ENCODE measurements at regions not wholly inside any gene's neighbourhood (a gene's known extent, or its start where the extent isn't known, plus 50 kb on each side); places are given as distances from the start of the nearest gene placed in this dataset.

DNA sequence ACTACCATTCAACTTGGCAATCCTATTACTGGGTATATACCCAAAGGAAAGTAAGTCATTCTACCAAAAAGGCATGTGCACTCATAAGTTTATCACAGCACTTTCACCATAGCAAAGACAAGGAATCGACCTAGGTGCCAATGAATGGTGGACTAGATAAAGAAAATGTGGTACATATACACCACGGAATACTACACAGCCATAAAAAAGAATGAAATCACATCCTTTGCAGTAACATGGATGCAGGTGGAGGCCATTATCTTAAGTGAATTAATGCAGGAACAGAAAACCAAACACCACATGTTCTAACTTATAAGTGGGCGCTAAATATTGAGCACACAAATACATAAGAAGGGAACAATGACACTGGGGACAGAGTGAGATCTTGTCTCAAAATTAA, 65.8 kb upstream of the SUB1 start:
- 89 to 92% methylated on average over 3 of the region's 3 CpGs for WGBS, 2 donors (ENCODE audit: low coverage in 1 of 2)
- in situ Hi-C loops (cut with MboI; ENCODE audit: low pct_ligation_motif_present in 1 of 4, low pct_unique_long_range_greater_than_20kb in 1 of 4, low sequenced_read_pairs in 3 of 4) (no loop called here), intact Hi-C loops (cut with DNase I; ENCODE audit: low total_unique reads) (loop anchor here (10.0 kb wide), 1 partner anchor 355 kb away; no protein-coding TSS in a partner anchor)
- Histone ChIP-seq H3K27ac (no peak overlapping the region), H3K27me3 (no peaks in the 10 kb centered on the region), H3K36me3 (no peaks in the 10 kb centered on the region), H3K4me3 (no peak overlapping the region), H3K9me3 (no peaks in the 10 kb centered on the region), H3K4me1 (no peaks in the 10 kb centered on the region)
- no peak for DNase-seq
- TF ChIP-seq POLR2AphosphoS5 (IDR thresholded peaks at IDR 0.05) (no peak), EP300 (IDR thresholded peaks at IDR 0.05; ENCODE audit: low read depth) (no peak), POLR2A (IDR thresholded peaks at IDR 0.05) (no peak)
- TF ChIP-seq, protein P1, sequence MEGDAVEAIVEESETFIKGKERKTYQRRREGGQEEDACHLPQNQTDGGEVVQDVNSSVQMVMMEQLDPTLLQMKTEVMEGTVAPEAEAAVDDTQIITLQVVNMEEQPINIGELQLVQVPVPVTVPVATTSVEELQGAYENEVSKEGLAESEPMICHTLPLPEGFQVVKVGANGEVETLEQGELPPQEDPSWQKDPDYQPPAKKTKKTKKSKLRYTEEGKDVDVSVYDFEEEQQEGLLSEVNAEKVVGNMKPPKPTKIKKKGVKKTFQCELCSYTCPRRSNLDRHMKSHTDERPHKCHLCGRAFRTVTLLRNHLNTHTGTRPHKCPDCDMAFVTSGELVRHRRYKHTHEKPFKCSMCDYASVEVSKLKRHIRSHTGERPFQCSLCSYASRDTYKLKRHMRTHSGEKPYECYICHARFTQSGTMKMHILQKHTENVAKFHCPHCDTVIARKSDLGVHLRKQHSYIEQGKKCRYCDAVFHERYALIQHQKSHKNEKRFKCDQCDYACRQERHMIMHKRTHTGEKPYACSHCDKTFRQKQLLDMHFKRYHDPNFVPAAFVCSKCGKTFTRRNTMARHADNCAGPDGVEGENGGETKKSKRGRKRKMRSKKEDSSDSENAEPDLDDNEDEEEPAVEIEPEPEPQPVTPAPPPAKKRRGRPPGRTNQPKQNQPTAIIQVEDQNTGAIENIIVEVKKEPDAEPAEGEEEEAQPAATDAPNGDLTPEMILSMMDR (IDR thresholded peaks at IDR 0.05): no peak

DNA sequence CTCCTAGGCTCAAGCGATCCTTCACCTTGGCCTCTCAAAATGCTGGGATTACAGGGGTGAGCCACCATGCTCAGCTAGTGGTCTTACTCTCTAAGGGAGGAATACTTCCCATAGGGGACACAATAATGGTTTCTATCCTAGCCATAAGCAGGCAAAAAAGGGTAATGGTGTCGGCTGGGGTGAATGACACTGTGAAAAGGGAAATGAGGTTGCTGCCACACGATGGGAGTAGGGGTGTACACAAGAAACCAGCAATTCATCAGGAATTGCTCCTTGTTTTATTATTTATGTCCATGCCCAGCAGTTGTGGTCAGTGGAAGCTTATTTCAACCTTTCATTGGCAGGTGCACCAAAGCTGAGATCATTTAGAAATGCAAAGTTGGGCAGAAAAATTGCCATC, 70.3 kb upstream of the ZFR start:
- Histone ChIP-seq H3K4me1 (no peaks in the 10 kb centered on the region), H3K4me3 (no peak overlapping the region), H3K36me3 (no peaks in the 10 kb centered on the region), H3K9me3 (no peaks in the 10 kb centered on the region), H3K27ac (no peak overlapping the region), H3K27me3 (no peaks in the 10 kb centered on the region)
- 50 to 63% methylated on average over 2 to 3 of the region's 3 CpGs for WGBS, 2 donors (ENCODE audit: low coverage in 1 of 2)
- in situ Hi-C loops (cut with MboI; ENCODE audit: low pct_ligation_motif_present in 1 of 4, low pct_unique_long_range_greater_than_20kb in 1 of 4, low sequenced_read_pairs in 3 of 4) (no loop called here), intact Hi-C loops (cut with DNase I; ENCODE audit: low total_unique reads) (loop anchor here (10.0 kb wide), 1 partner anchor 350 kb away; no protein-coding TSS in a partner anchor)
- no peak for DNase-seq
- TF ChIP-seq POLR2AphosphoS5 (IDR thresholded peaks at IDR 0.05): no peak
- TF ChIP-seq POLR2A (IDR thresholded peaks at IDR 0.05): no peak
- TF ChIP-seq EP300 (IDR thresholded peaks at IDR 0.05; ENCODE audit: low read depth): no peak
- TF ChIP-seq, protein P1 (IDR thresholded peaks at IDR 0.05): no peak

DNA sequence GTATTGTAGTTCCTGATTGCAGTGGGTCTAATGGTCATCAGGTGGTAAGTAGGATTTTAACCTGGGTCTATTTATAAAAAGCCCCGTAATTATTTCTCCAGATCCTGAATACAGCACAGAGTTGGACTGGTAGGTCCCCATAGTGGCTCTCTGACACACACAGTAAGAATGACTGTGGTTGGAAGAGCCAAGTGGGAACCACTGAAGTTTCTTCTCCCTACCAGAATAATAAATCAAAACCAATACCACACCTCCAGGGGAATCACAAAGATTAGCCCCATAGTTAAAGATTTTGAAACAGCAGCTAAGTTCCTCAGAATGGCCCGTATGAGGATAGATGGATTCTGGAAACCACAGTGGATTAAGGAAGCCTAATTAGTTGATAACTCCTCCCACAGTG, 68.4 kb upstream of the ZFR start:
- intact Hi-C loops (cut with DNase I; ENCODE audit: low total_unique reads) (loop anchor here (10.0 kb wide), 1 partner anchor 348 kb away; no protein-coding TSS in a partner anchor), in situ Hi-C loops (cut with MboI; ENCODE audit: low pct_ligation_motif_present in 1 of 4, low pct_unique_long_range_greater_than_20kb in 1 of 4, low sequenced_read_pairs in 3 of 4) (no loop called here)
- Histone ChIP-seq H3K27ac (no peak overlapping the region), H3K4me3 (no peak overlapping the region), H3K9me3 (no peaks in the 10 kb centered on the region), H3K4me1 (no peaks in the 10 kb centered on the region), H3K27me3 (no peaks in the 10 kb centered on the region), H3K36me3 (no peaks in the 10 kb centered on the region)
- 64 to 80% methylated on average over 1 to 2 of the region's 2 CpGs for WGBS, 2 donors (ENCODE audit: low coverage in 1 of 2)
- TF ChIP-seq, protein P1 (IDR thresholded peaks at IDR 0.05): no peak
- TF ChIP-seq EP300 (IDR thresholded peaks at IDR 0.05; ENCODE audit: low read depth) (no peak), POLR2AphosphoS5 (IDR thresholded peaks at IDR 0.05) (no peak), POLR2A (IDR thresholded peaks at IDR 0.05) (no peak)
- no peak for DNase-seq

DNA sequence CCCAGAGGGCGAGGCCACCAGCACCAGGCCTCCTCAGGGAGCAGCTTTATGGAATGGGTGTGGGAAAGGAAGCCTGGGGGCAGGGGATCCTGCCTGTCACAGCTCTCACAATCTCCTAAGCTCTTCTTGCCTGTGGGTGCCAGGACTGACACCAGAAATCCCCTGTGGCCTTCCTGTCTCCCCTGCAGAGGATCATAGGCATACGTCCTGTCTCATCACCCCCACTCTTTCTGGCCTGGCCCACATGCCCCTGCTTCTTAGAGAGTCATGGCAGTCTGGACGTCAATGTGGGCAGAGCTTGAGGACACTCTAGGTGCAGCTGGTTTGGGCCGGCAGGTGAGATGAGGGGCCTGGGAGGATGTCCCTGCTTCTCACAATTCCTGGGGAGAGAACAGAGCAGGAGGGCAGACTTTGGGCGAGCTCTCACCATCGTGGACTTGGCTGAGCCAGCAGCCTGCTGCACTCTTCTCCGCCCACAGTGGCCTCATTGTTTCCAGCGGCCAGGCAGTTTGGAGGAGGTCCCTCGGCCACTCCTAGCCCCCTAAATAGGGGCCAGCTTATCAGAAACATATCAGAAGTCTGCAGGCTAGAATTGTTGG, 67.3 kb upstream of the ZFR start:
- no peaks in the 10 kb centered on the region for H3K4me1 ChIP-seq
- intact Hi-C loops (cut with DNase I; ENCODE audit: low total_unique reads): loop anchor here (10.0 kb wide), 1 partner anchor 347 kb away; no protein-coding TSS in a partner anchor
- H3K36me3 ChIP-seq: no peaks in the 10 kb centered on the region
- no peaks in the 10 kb centered on the region for H3K9me3 ChIP-seq
- H3K4me3 ChIP-seq: no peak overlapping the region
- WGBS, 2 donors (ENCODE audit: low coverage in 1 of 2): 65 to 82% methylated on average over 2 to 9 of the region's 9 CpGs
- in situ Hi-C loops (cut with MboI; ENCODE audit: low pct_ligation_motif_present in 1 of 4, low pct_unique_long_range_greater_than_20kb in 1 of 4, low sequenced_read_pairs in 3 of 4): no loop called here
- TF ChIP-seq POLR2AphosphoS5 (IDR thresholded peaks at IDR 0.05) (no peak), POLR2A (IDR thresholded peaks at IDR 0.05) (no peak), EP300 (IDR thresholded peaks at IDR 0.05; ENCODE audit: low read depth) (no peak)
- TF ChIP-seq, protein P1 (IDR thresholded peaks at IDR 0.05): no peak
- no peaks in the 10 kb centered on the region for H3K27me3 ChIP-seq
- no peak overlapping the region for H3K27ac ChIP-seq
- no peak for DNase-seq
